ENCODE measurements at regions not wholly inside any gene's neighbourhood (a gene's known extent, or its start where the extent isn't known, plus 50 kb on each side); places are given as distances from the start of the nearest gene placed in this dataset.

GRCh38 chr15:98551936-98552562 lies 96.3 kb upstream of the IGF1R start:
- DNase-seq (ENCODE audit: low read depth, low spot score), result peak; percentile 8
- Histone ChIP-seq H3K4me3 (peak overlapping the region; percentile 57), H3K36me3 (ENCODE audit: insufficient read depth, low read length) (no peaks in the 10 kb centered on the region), H3K9me3 (ENCODE audit: low read depth, low read length) (no peaks in the 10 kb centered on the region), H3K27ac (peak overlapping the region; percentile 75), H3K9ac (ENCODE audit: insufficient read length) (no peak overlapping the region)
- no peak for TF ChIP-seq EZH2 (IDR thresholded peaks at IDR 0.05)
- TF ChIP-seq FOXP2 (optimal IDR thresholded peaks at IDR 0.05; ENCODE audit: control extremely low read depth, extremely low read length, insufficient read depth), result no peak
- no peak for TF ChIP-seq POLR2AphosphoS5 (IDR thresholded peaks at IDR 0.05; ENCODE audit: borderline replicate concordance, low read depth, low read length)

- Histone ChIP-seq H3K27ac (no peak overlapping the region), H3K9ac (ENCODE audit: insufficient read length) (no peak overlapping the region)
- DNase-seq (ENCODE audit: low read depth, low spot score), result no peak
Measured at GRCh38 chr15:98554272-98555172, 93.8 kb upstream of the IGF1R start.

GRCh38 chr15:98555173-98555515 lies 93.2 kb upstream of the IGF1R start:
- H3K36me3 ChIP-seq (ENCODE audit: insufficient read depth, low read length), result no peaks in the 10 kb centered on the region
- H3K9me3 ChIP-seq (ENCODE audit: low read depth, low read length), result no peaks in the 10 kb centered on the region
- DNase-seq (ENCODE audit: low read depth, low spot score), result no peak
- H3K9ac ChIP-seq (ENCODE audit: insufficient read length), result no peak overlapping the region
- H3K4me3 ChIP-seq, result no peak overlapping the region
- H3K27ac ChIP-seq, result no peak overlapping the region
- TF ChIP-seq POLR2AphosphoS5 (IDR thresholded peaks at IDR 0.05; ENCODE audit: borderline replicate concordance, low read depth, low read length), result no peak
- TF ChIP-seq EZH2 (IDR thresholded peaks at IDR 0.05), result no peak
- TF ChIP-seq FOXP2 (optimal IDR thresholded peaks at IDR 0.05; ENCODE audit: control extremely low read depth, extremely low read length, insufficient read depth), result no peak

More at GRCh38 chr15:98554272-98555172, 93.8 kb upstream of the IGF1R start:
- TF ChIP-seq POLR2AphosphoS5 (IDR thresholded peaks at IDR 0.05; ENCODE audit: borderline replicate concordance, low read depth, low read length) (no peak), FOXP2 (optimal IDR thresholded peaks at IDR 0.05; ENCODE audit: control extremely low read depth, extremely low read length, insufficient read depth) (no peak), EZH2 (IDR thresholded peaks at IDR 0.05) (no peak)
- Histone ChIP-seq H3K9me3 (ENCODE audit: low read depth, low read length) (no peaks in the 10 kb centered on the region), H3K36me3 (ENCODE audit: insufficient read depth, low read length) (no peaks in the 10 kb centered on the region), H3K4me3 (no peak overlapping the region)

- H3K9ac ChIP-seq (ENCODE audit: insufficient read length), result no peak overlapping the region
- no peaks in the 10 kb centered on the region for H3K9me3 ChIP-seq (ENCODE audit: low read depth, low read length)
- H3K4me3 ChIP-seq, result no peak overlapping the region
- TF ChIP-seq FOXP2 (optimal IDR thresholded peaks at IDR 0.05; ENCODE audit: control extremely low read depth, extremely low read length, insufficient read depth) (no peak), EZH2 (IDR thresholded peaks at IDR 0.05) (no peak), POLR2AphosphoS5 (IDR thresholded peaks at IDR 0.05; ENCODE audit: borderline replicate concordance, low read depth, low read length) (no peak)
- H3K27ac ChIP-seq, result no peak overlapping the region
- no peaks in the 10 kb centered on the region for H3K36me3 ChIP-seq (ENCODE audit: insufficient read depth, low read length)
- no peak for DNase-seq (ENCODE audit: low read depth, low spot score)
Measured at GRCh38 chr15:98556321-98556720, 92.0 kb upstream of the IGF1R start.

DNA sequence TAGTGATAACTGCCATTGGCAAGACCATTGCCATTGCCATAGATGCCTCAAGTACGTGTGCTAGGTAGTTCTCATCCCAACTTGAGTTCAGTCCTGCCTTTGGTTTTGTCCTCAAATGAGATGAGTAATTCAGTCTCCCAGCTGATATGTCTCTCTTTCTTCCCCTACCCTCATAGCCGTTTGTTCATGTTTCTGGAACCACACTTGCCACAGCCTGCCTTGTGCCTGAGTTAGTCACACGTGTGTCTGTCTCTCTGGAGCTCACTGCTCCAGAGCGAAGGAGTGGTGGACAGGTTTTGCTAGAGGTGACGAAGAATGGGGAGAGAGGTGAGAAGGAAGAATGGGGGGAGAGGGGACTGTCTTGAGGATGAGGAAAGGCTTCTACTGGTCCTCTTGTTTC lies 88.0 kb upstream of the IGF1R start:
- TF ChIP-seq FOXP2 (optimal IDR thresholded peaks at IDR 0.05; ENCODE audit: control extremely low read depth, extremely low read length, insufficient read depth) (no peak), EZH2 (IDR thresholded peaks at IDR 0.05) (no peak), POLR2AphosphoS5 (IDR thresholded peaks at IDR 0.05; ENCODE audit: borderline replicate concordance, low read depth, low read length) (no peak)
- DNase-seq (ENCODE audit: low read depth, low spot score), result no peak
- no peak overlapping the region for H3K9ac ChIP-seq (ENCODE audit: insufficient read length)
- H3K36me3 ChIP-seq (ENCODE audit: insufficient read depth, low read length), result no peaks in the 10 kb centered on the region
- no peak overlapping the region for H3K27ac ChIP-seq
- H3K4me3 ChIP-seq, result no peak overlapping the region
- H3K9me3 ChIP-seq (ENCODE audit: low read depth, low read length), result no peaks in the 10 kb centered on the region

DNA sequence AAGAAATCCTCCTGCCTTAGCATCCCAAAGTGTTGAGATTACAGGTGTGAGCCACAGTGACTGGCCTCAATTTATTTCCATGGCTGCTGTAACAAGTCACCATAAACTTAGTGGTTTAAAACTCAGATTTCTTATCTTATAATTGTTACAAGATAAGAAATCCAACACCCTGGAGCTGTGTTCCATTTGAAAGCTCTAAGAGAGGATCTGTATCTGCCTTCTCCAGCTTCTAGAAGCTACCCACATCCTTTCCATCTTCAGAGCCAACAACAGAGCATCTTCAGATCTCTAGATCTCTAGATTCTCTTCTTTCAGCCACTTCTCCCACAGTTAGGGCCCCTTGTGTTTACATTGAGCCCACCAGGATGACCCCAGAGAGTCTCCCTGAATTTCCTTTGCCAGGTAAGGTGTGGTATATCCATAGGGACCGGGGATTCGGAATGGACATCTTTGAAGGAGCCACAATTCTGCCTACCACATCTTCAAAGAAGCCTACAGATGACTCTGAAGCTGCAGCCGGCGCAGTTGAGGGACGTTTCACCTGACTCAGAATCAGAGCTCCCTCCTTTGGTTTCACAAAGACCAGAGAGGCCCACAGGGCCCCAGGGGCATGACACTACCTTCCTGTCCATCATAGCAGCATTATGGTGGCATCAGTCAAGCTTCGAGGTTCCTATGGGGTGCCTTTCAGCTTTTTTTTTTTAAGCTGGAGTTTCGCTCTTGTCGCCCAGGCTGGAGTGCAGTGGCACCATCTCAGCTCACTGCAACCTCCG lies 87.0 kb upstream of the IGF1R start:
- Histone ChIP-seq H3K27ac (no peak overlapping the region), H3K36me3 (ENCODE audit: insufficient read depth, low read length) (no peaks in the 10 kb centered on the region), H3K9me3 (ENCODE audit: low read depth, low read length) (no peaks in the 10 kb centered on the region), H3K4me3 (no peak overlapping the region), H3K9ac (ENCODE audit: insufficient read length) (no peak overlapping the region)
- no peak for TF ChIP-seq EZH2 (IDR thresholded peaks at IDR 0.05)
- TF ChIP-seq FOXP2 (optimal IDR thresholded peaks at IDR 0.05; ENCODE audit: control extremely low read depth, extremely low read length, insufficient read depth), result no peak
- no peak for TF ChIP-seq POLR2AphosphoS5 (IDR thresholded peaks at IDR 0.05; ENCODE audit: borderline replicate concordance, low read depth, low read length)
- no peak for DNase-seq (ENCODE audit: low read depth, low spot score)

GRCh38 chr15:98562331-98562937 lies 85.9 kb upstream of the IGF1R start:
- no peak overlapping the region for H3K4me3 ChIP-seq
- H3K36me3 ChIP-seq (ENCODE audit: insufficient read depth, low read length), result no peaks in the 10 kb centered on the region
- no peak overlapping the region for H3K9ac ChIP-seq (ENCODE audit: insufficient read length)
- DNase-seq (ENCODE audit: low read depth, low spot score), result no peak
- H3K9me3 ChIP-seq (ENCODE audit: low read depth, low read length), result no peaks in the 10 kb centered on the region
- TF ChIP-seq FOXP2 (optimal IDR thresholded peaks at IDR 0.05; ENCODE audit: control extremely low read depth, extremely low read length, insufficient read depth), result no peak
- no peak for TF ChIP-seq EZH2 (IDR thresholded peaks at IDR 0.05)
- no peak for TF ChIP-seq POLR2AphosphoS5 (IDR thresholded peaks at IDR 0.05; ENCODE audit: borderline replicate concordance, low read depth, low read length)
- H3K27ac ChIP-seq, result no peak overlapping the region

DNA sequence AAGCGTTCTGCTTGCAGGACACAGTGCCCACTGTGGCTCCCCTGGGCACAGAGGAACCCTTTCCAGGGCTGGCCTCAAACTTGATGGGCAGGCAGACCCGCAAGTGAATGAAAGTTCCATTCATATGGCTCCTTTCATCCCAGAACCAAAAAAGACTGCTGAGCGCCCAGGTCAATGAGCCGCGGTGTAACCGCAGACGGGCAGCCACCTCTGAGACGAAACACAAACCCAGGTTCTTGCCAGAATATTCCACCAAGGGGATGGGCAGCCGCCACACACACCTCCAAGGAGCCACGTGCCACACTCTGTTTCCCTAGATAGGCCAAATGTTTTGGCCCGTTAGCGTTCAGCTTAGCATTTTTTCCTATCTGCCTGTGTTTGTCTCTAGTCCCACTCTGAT lies 82.8 kb upstream of the IGF1R start:
- TF ChIP-seq POLR2AphosphoS5 (IDR thresholded peaks at IDR 0.05; ENCODE audit: borderline replicate concordance, low read depth, low read length) (no peak), FOXP2 (optimal IDR thresholded peaks at IDR 0.05; ENCODE audit: control extremely low read depth, extremely low read length, insufficient read depth) (no peak), EZH2 (IDR thresholded peaks at IDR 0.05) (no peak)
- no peak overlapping the region for H3K4me3 ChIP-seq
- H3K27ac ChIP-seq, result no peak overlapping the region
- H3K36me3 ChIP-seq (ENCODE audit: insufficient read depth, low read length), result no peaks in the 10 kb centered on the region
- no peaks in the 10 kb centered on the region for H3K9me3 ChIP-seq (ENCODE audit: low read depth, low read length)
- H3K9ac ChIP-seq (ENCODE audit: insufficient read length), result no peak overlapping the region
- no peak for DNase-seq (ENCODE audit: low read depth, low spot score)
